K562 (cell line): ENCODE measurements at regions not wholly inside any gene's neighbourhood (a gene's known extent, or its start where the extent isn't known, plus 50 kb on each side); places are given as distances from the start of the nearest gene placed in this dataset.

Experiments
- ATAC-seq: fragments of 200-7000 bp; cut with Tn5 transposase; 3 replicates; pipeline ENCODE4 v1.9.1; 2020; ENCODE audit warnings: moderate library complexity
- BruUV-seq: library from RNA; stranded (reverse); fragments of 400-500 nt; replicated peaks from 2 replicates; lab custom pipeline; 2021; lab: Mats Ljungman, UMichigan
- CTCF ChIA-PET: fragments of 300-600 bp; formaldehyde crosslinking; extraction: SDS; loops from one replicate; lab custom pipeline; 2021; ENCODE audit warnings: low intra/inter-chr PET ratio; lab: Yijun Ruan, JAX
- POLR2A ChIA-PET: fragments of 300-600, 350-650 bp; sonication (Branson Sonifier 250); formaldehyde crosslinking; extraction: SDS; loops from one replicate; lab custom pipeline; 2021; ENCODE audit warnings: antibody characterized with exemption, inconsistent platforms; lab: Yijun Ruan, JAX
- DNase-seq, 4 experiments: peaks; one replicate each; pipeline versions ENCODE4 v3.0.0 to v3.0.0-alpha.2; 2011 to 2018; ENCODE audit warnings: low spot score in 3 of 4, mixed read lengths in 3 of 4; ENCODE audit errors: extremely low read depth in 1 of 4
- FAIRE-seq: peaks from 2 replicates; lab custom pipeline; 2011; peaks lifted over from hg19 to GRCh38; lab: Jason Lieb, UNC
- H2AFZ ChIP-seq: 2 replicates; pipeline ENCODE4 v1.6.0; 2011; ENCODE audit warnings: low read depth, low read length, control low read depth, inconsistent platforms
- H3K27ac ChIP-seq: fragments of 200-600 bp; 3 replicates; pipeline ENCODE4 v1.8.0; 2011; ENCODE audit warnings: low read depth, mild to moderate bottlenecking, control low read depth, inconsistent platforms, low read length, moderate library complexity, mixed read lengths; ENCODE audit errors: extremely low read depth
- H3K27me3 ChIP-seq, 2 experiments: fragments of 300-600 bp in 1 of 2; 2 replicates in 1 of 2; 3 replicates in 1 of 2; pipeline versions ENCODE4 v1.6.0 to v1.8.0; 2011; ENCODE audit warnings: inconsistent platforms in 2 of 2, low read length in 2 of 2, mild to moderate bottlenecking in 1 of 2, mixed read lengths in 1 of 2, moderate library complexity in 1 of 2; ENCODE audit not compliant: control insufficient read depth in 2 of 2, insufficient read depth in 2 of 2
- H3K36me3 ChIP-seq: fragments of 300-600 bp; 3 replicates; pipeline ENCODE4 v1.8.0; 2011; ENCODE audit warnings: mild to moderate bottlenecking, low read length, inconsistent platforms; ENCODE audit not compliant: control insufficient read depth, insufficient read depth
- H3K4me1 ChIP-seq, 2 experiments: fragments of 200-600 bp in 1 of 2; replicated peaks in 1 of 2; 2 replicates in 1 of 2; 3 replicates in 1 of 2; pipeline versions ENCODE4 v1.5.1 to v1.8.0; 2011; ENCODE audit warnings: inconsistent platforms in 2 of 2, low read length in 2 of 2, mild to moderate bottlenecking in 1 of 2, mixed read lengths in 1 of 2, moderate library complexity in 1 of 2; ENCODE audit not compliant: control insufficient read depth in 2 of 2, insufficient read depth in 2 of 2
- H3K4me2 ChIP-seq: 2 replicates; pipeline ENCODE4 v1.6.1; 2011; ENCODE audit warnings: low read length, control low read depth, inconsistent platforms, mixed read lengths; ENCODE audit not compliant: insufficient read depth
- H3K4me3 ChIP-seq: fragments of 200-600 bp; sonication (generic), shearing (Covaris generic); 2 replicates; pipeline ENCODE4 v1.5.1; 2016; ENCODE audit warnings: control low read depth, inconsistent platforms
- H3K79me2 ChIP-seq: fragments of 200-600 bp; 3 replicates; pipeline ENCODE4 v1.8.0; 2011; ENCODE audit warnings: low read length, inconsistent platforms; ENCODE audit not compliant: control insufficient read depth, insufficient read depth
- H3K9ac ChIP-seq, 2 experiments: 2 replicates each; pipeline versions ENCODE4 v1.6.0 to v1.6.1; 2011; ENCODE audit warnings: low read depth in 2 of 2, low read length in 2 of 2, control low read depth in 1 of 2, inconsistent platforms in 1 of 2, mild to moderate bottlenecking in 1 of 2, mixed read lengths in 1 of 2; ENCODE audit not compliant: insufficient read depth in 1 of 2
- H3K9me1 ChIP-seq: one replicate; pipeline ENCODE4 v1.6.0; 2011; ENCODE audit warnings: inconsistent platforms, mild to moderate bottlenecking, low read length, moderate library complexity; ENCODE audit not compliant: control insufficient read depth, insufficient read depth
- H3K9me3 ChIP-seq: replicated peaks from 2 replicates; pipeline ENCODE4 v1.5.1; 2011; ENCODE audit warnings: low read depth, low read length, inconsistent platforms; ENCODE audit not compliant: control insufficient read depth, insufficient read depth
- H4K20me1 ChIP-seq: replicated peaks from 2 replicates; pipeline ENCODE4 v1.6.1; 2011; ENCODE audit warnings: low read length, inconsistent platforms, mixed read lengths; ENCODE audit not compliant: control insufficient read depth, insufficient read depth
- FOXJ3 ChIP-seq: sonication (generic); formaldehyde crosslinking; IDR thresholded peaks from 2 replicates; pipeline ENCODE4 v1.4.0; 2020; ENCODE audit warnings: mild to moderate bottlenecking, missing genetic modification reagents
- FOXK2 ChIP-seq, 2 experiments: fragments of 450-650 bp; IDR thresholded peaks in 1 of 2; conservative IDR thresholded peaks in 1 of 2; 2 replicates each; pipeline ENCODE4 v1.6.1; 2016; ENCODE audit warnings: low read depth in 2 of 2, mild to moderate bottlenecking in 1 of 2
- HSF4 ChIP-seq: fragments of 250-450 bp; sonication (Bioruptor Pico); IDR thresholded peaks from 2 replicates; pipeline ENCODE4 v2.1.2; 2022; ENCODE audit warnings: mild to moderate bottlenecking, moderate library complexity, borderline replicate concordance
- KLF1 ChIP-seq: fragments of 450-650 bp; IDR thresholded peaks from 2 replicates; pipeline ENCODE4 v1.6.1; 2016; ENCODE audit warnings: missing genetic modification characterization, missing compliant biosample characterization
- MTA2 ChIP-seq: fragments of 450-650 bp; IDR thresholded peaks from 2 replicates; pipeline ENCODE4 v1.6.1; 2016; ENCODE audit warnings: low read depth
- NR3C1 ChIP-seq: sonication (generic); formaldehyde crosslinking; IDR thresholded peaks from 2 replicates; pipeline ENCODE4 v1.8.1; 2022; ENCODE audit warnings: missing genetic modification reagents
- RAD51 ChIP-seq: fragments of 450-650 bp; IDR thresholded peaks from 2 replicates; pipeline ENCODE4 v1.7.1; 2016; ENCODE audit warnings: low read depth, mild to moderate bottlenecking, borderline replicate concordance
- SIRT6 ChIP-seq: IDR thresholded peaks from one replicate; pipeline ENCODE4 v1.6.1; 2012; ENCODE audit warnings: low read depth, mild to moderate bottlenecking, control low read depth, inconsistent platforms, low read length, moderate library complexity
- XRCC5 ChIP-seq: fragments of 200-400 bp; formaldehyde crosslinking; IDR thresholded peaks from 2 replicates; pipeline ENCODE4 v1.6.1; 2017; ENCODE audit warnings: low read depth, mild to moderate bottlenecking, low read length
- ZNF23 ChIP-seq: fragments of 250-450 bp; sonication (Bioruptor Pico); IDR thresholded peaks from 2 replicates; pipeline ENCODE4 v1.4.0; 2020; ENCODE audit warnings: mild to moderate bottlenecking
- ZNF717 ChIP-seq: fragments of 250-450 bp; sonication (Bioruptor Pico); IDR thresholded peaks from 2 replicates; pipeline ENCODE4 v1.5.0; 2021
- ZNF766 ChIP-seq: fragments of 200-800 bp; sonication (Bioruptor generic); conservative IDR thresholded peaks from 2 replicates; pipeline ENCODE4 v1.6.1; 2016; ENCODE audit warnings: missing genetic modification characterization, missing compliant biosample characterization
- WGBS: fragments of 100-300 bp; shearing (Covaris generic); methylation state at CpG from one replicate; pipeline ENCODE4 v1.1.6; 2016; ENCODE audit warnings: low coverage, mixed read lengths; ENCODE audit not compliant: insufficient coverage; ENCODE audit errors: missing lambda C conversion rate; 5-methylcytosine and 5-hydroxymethylcytosine counted together
- in situ Hi-C: fragments of 300-500 bp; cut with MboI; formaldehyde crosslinking; loops from 4 replicates; pipeline ENCODE4 v1.15.0; 2018; ENCODE audit warnings: inconsistent platforms, mixed read lengths
- intact Hi-C: fragments of 100-400 bp; cut with micrococcal nuclease; formaldehyde crosslinking; loops from 2 replicates; pipeline ENCODE4 v1.14.2; 2022
- TF ChIP-seq, protein P1 (sequence below): fragments of 450-650 bp; formaldehyde crosslinking; IDR thresholded peaks from 2 replicates; pipeline ENCODE4 v1.4.0; 2022; ENCODE audit warnings: mild to moderate bottlenecking, moderate library complexity

DNA sequence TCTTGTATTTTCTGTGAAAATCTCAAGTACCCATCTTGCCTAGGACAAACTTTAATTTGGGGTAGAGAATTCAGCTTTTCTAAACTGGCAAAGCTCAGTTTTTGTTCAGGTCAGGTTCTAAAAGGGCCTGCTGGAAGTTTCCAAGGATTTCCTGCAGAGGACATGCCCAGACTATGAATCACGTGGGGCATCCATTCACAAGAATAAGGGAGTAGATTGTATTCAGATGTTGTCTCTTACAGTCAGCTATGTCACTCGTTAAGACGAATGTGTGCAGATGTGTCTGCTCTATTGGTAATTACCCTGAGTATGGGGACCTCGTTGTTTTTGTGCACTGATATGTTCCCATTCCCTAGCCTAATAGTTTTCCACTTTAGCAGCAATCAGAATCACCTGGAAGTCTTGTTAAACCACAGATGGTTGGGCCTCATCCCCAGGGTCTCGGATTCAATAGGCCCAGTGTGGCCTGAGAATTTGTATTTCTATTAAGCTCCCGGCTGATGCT, 81.0 kb upstream of the ITPRID1 start:
- Histone ChIP-seq H3K4me2 (no peak overlapping the region), H3K9me3 (no peaks in the 10 kb centered on the region), H3K27ac (no peak overlapping the region), H3K9me1 (no peaks in the 10 kb centered on the region), H3K79me2 (no peaks in the 10 kb centered on the region), H4K20me1 (no peaks in the 10 kb centered on the region), H3K4me3 (no peak overlapping the region), H2AFZ (no peak overlapping the region), H3K9ac (no peak overlapping the region), H3K27me3 (peaks cover 0 to 5% of the 10 kb centered on the region in 2 experiments; a peak in 1 of 5 replicates), H3K36me3 (no peaks in the 10 kb centered on the region), H3K4me1 (no peaks in the 10 kb centered on the region)
- no TSS peak for BruUV-seq
- TF ChIP-seq ZNF717 (CRISPR knock-in tag) = no peak
- no peak for TF ChIP-seq KLF1 (tag)
- TF ChIP-seq XRCC5 = no peak
- no peak for TF ChIP-seq MTA2
- TF ChIP-seq ZNF23 (CRISPR knock-in tag) = no peak
- peak; percentile 19 for FAIRE-seq
- ATAC-seq = no peak
- DNase-seq = no peak
- in situ Hi-C loops = no loop called here
- ChIA-PET POLR2A (no interaction called here), CTCF (no interaction called here)
- intact Hi-C loops = no loop called here
- 0% methylated on average over 6 of the region's 6 CpGs for WGBS

DNA sequence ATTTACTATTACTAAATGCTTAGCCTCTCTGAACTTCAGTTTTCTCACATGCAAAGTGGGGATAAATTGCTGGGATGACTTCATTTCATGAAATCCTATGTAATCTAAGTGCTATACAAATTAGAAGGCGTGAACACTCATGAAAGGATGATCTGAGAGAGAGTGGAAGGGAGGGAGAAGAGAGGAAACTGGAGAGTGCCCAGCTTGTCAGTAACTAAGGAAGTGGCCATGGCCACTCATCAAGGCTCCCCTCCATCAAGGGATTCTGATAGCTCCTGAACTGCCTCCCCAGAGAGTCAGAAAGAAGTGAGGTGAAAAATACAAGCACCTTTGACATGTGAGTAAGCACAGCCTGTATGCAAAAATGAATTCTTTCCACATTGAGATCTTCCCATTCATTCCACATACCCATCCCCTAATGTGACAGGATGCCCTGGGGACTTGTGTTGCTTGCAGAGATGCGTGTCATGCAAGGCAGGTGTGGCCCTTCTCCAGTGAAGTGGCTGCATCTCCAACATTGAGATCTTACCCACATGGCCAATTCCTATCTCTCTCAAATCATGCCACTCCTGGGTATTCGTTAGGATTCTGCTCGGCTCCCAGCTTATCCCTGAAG, 76.5 kb upstream of the ITPRID1 start:
- H3K4me1 ChIP-seq = no peaks in the 10 kb centered on the region
- H4K20me1 ChIP-seq = no peaks in the 10 kb centered on the region
- H3K9me3 ChIP-seq = no peaks in the 10 kb centered on the region
- POLR2A ChIA-PET = interaction anchor here (0.7 kb wide), 1 partner anchor 113 kb away, joined by 3 read pairs; no protein-coding TSS in a partner anchor
- BruUV-seq = no TSS peak
- ATAC-seq (no peak), FAIRE-seq (no peak), DNase-seq (no peak)
- no peak overlapping the region for H3K4me3 ChIP-seq
- H3K36me3 ChIP-seq = no peaks in the 10 kb centered on the region
- no peak overlapping the region for H2AFZ ChIP-seq
- no peaks in the 10 kb centered on the region for H3K9me1 ChIP-seq
- H3K4me2 ChIP-seq = no peak overlapping the region
- H3K79me2 ChIP-seq = no peaks in the 10 kb centered on the region
- CTCF ChIA-PET = no interaction called here
- TF ChIP-seq ZNF766 (CRISPR knock-in tag) (no peak), NR3C1 (CRISPR knock-in tag) (no peak), RAD51 (no peak), FOXK2 (conservative IDR thresholded peaks at IDR 0.05 in 1 of 2, IDR thresholded peaks at IDR 0.05 in 1 of 2; ENCODE audit: low read depth in 2 of 2) (no peak), HSF4 (CRISPR knock-in tag) (no peak), FOXJ3 (CRISPR knock-in tag) (no peak), SIRT6 (no peak)
- TF ChIP-seq, protein P1, sequence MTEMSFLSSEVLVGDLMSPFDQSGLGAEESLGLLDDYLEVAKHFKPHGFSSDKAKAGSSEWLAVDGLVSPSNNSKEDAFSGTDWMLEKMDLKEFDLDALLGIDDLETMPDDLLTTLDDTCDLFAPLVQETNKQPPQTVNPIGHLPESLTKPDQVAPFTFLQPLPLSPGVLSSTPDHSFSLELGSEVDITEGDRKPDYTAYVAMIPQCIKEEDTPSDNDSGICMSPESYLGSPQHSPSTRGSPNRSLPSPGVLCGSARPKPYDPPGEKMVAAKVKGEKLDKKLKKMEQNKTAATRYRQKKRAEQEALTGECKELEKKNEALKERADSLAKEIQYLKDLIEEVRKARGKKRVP (CRISPR knock-in tag) = no peak
- WGBS = 0% methylated on average over 4 of the region's 4 CpGs
- intact Hi-C loops (no loop called here), in situ Hi-C loops (no loop called here)
- no peak overlapping the region for H3K27ac ChIP-seq
- H3K9ac ChIP-seq = no peak overlapping the region
- no peaks in the 10 kb centered on the region for H3K27me3 ChIP-seq
